IMR-90 (cell line): ENCODE measurements at regions not wholly inside any gene's neighbourhood (a gene's known extent, or its start where the extent isn't known, plus 50 kb on each side); places are given as distances from the start of the nearest gene placed in this dataset.

Experiments used
- ATAC-seq: fragments of 200-7000 bp; cut with Tn5 transposase; 2 replicates; pipeline ENCODE4 v1.9.1; 2020; ENCODE audit warnings: low read depth, mild to moderate bottlenecking, moderate library complexity
- BruUV-seq: library from RNA; stranded (reverse); fragments of 400-500 nt; replicated peaks from 2 replicates; lab custom pipeline; 2021; lab: Mats Ljungman, UMichigan
- CTCF ChIA-PET: fragments of 300-600 bp; formaldehyde crosslinking; extraction: SDS; loops from one replicate; lab custom pipeline; 2021; ENCODE audit warnings: antibody characterized with exemption; lab: Yijun Ruan, JAX
- POLR2A ChIA-PET: fragments of 300-600 bp; sonication (Branson Sonifier 250); formaldehyde crosslinking; loops from one replicate; lab custom pipeline; 2022; ENCODE audit warnings: antibody characterized with exemption; ENCODE audit not compliant: unreplicated experiment; lab: Charles Lee
- DNase-seq: peaks from one replicate; pipeline ENCODE4 v3.0.0; 2013
- H2AFZ ChIP-seq: replicated peaks from 2 replicates; pipeline ENCODE3; 2013; ENCODE audit warnings: low read length, mild to moderate bottlenecking; ENCODE audit not compliant: poor library complexity
- H2AK5ac ChIP-seq: 2 replicates; pipeline ENCODE4 v1.6.1; 2013; ENCODE audit warnings: low read depth, low read length, inconsistent platforms
- H2AK9ac ChIP-seq: replicated peaks from 2 replicates; pipeline ENCODE3; 2013; ENCODE audit warnings: mild to moderate bottlenecking, low read depth, low read length, moderate library complexity; ENCODE audit not compliant: poor library complexity
- H2BK120ac ChIP-seq: 2 replicates; pipeline ENCODE4 v1.6.1; 2013; ENCODE audit warnings: low read depth, low read length, inconsistent platforms
- H2BK15ac ChIP-seq: 3 replicates; pipeline ENCODE4 v1.6.1; 2013; ENCODE audit warnings: low read depth, low read length, inconsistent platforms
- H2BK20ac ChIP-seq: 2 replicates; pipeline ENCODE4 v1.6.1; 2013; ENCODE audit warnings: low read depth, mild to moderate bottlenecking, inconsistent platforms, low read length, moderate library complexity
- H2BK5ac ChIP-seq: 2 replicates; pipeline ENCODE4 v1.6.1; 2013; ENCODE audit warnings: mild to moderate bottlenecking, low read depth, low read length, inconsistent platforms; ENCODE audit not compliant: poor library complexity, severe bottlenecking
- H3K14ac ChIP-seq: replicated peaks from 2 replicates; pipeline ENCODE4 v1.6.1; 2013; ENCODE audit warnings: low read depth, low read length, inconsistent platforms
- H3K18ac ChIP-seq: 2 replicates; pipeline ENCODE4 v1.6.1; 2013; ENCODE audit warnings: low read depth, low read length, control low read depth
- H3K23ac ChIP-seq: 2 replicates; pipeline ENCODE4 v1.6.1; 2013; ENCODE audit warnings: low read depth, low read length, inconsistent platforms
- H3K27ac ChIP-seq: 2 replicates; pipeline ENCODE4 v1.5.1; 2013; ENCODE audit warnings: mild to moderate bottlenecking, control low read depth, low read length; ENCODE audit not compliant: insufficient read depth
- H3K27me3 ChIP-seq: 2 replicates; pipeline ENCODE4 v1.6.1; 2013; ENCODE audit warnings: low read length; ENCODE audit not compliant: control insufficient read depth, insufficient read depth
- H3K36me3 ChIP-seq: 2 replicates; pipeline ENCODE4 v1.6.1; 2013; ENCODE audit warnings: low read length, mixed read lengths; ENCODE audit not compliant: control insufficient read depth, insufficient read depth
- H3K4ac ChIP-seq: 2 replicates; pipeline ENCODE4 v1.6.1; 2013; ENCODE audit warnings: low read depth, low read length, inconsistent platforms
- H3K4me1 ChIP-seq: 2 replicates; pipeline ENCODE4 v1.6.1; 2013; ENCODE audit warnings: low read length, mixed read lengths; ENCODE audit not compliant: control insufficient read depth, insufficient read depth
- H3K4me2 ChIP-seq: 2 replicates; pipeline ENCODE4 v1.6.1; 2013; ENCODE audit warnings: low read depth, mild to moderate bottlenecking, control low read depth, low read length, moderate library complexity
- H3K4me3 ChIP-seq: 2 replicates; pipeline ENCODE4 v1.5.1; 2013; ENCODE audit warnings: low read depth, mild to moderate bottlenecking, control low read depth, low read length, moderate library complexity; ENCODE audit not compliant: insufficient read depth
- H3K56ac ChIP-seq: 2 replicates; pipeline ENCODE4 v1.6.1; 2013; ENCODE audit warnings: low read length, inconsistent platforms; ENCODE audit not compliant: insufficient read depth; ENCODE audit errors: extremely low read depth
- H3K79me1 ChIP-seq, 2 experiments: 2 replicates each; pipeline ENCODE4 v1.6.1; 2013; ENCODE audit warnings: low read length in 2 of 2, inconsistent platforms in 1 of 2, low read depth in 1 of 2
- H3K9ac ChIP-seq: 2 replicates; pipeline ENCODE4 v1.6.1; 2013; ENCODE audit warnings: low read depth, low read length, control low read depth
- H3K9me1 ChIP-seq: 2 replicates; pipeline ENCODE4 v1.6.1; 2013; ENCODE audit warnings: low read length, inconsistent platforms; ENCODE audit not compliant: insufficient read depth
- H3K9me3 ChIP-seq: 2 replicates; pipeline ENCODE4 v1.6.1; 2013; ENCODE audit warnings: low read length; ENCODE audit not compliant: control insufficient read depth, insufficient read depth
- H4K20me1 ChIP-seq: 2 replicates; pipeline ENCODE4 v1.6.1; 2013; ENCODE audit warnings: low read length, inconsistent platforms; ENCODE audit not compliant: insufficient read depth
- H4K5ac ChIP-seq: 2 replicates; pipeline ENCODE4 v1.6.1; 2013; ENCODE audit warnings: mild to moderate bottlenecking, low read depth, low read length, control low read depth
- H4K8ac ChIP-seq, 2 experiments: 2 replicates each; pipeline ENCODE4 v1.6.1; 2013; ENCODE audit warnings: low read depth in 2 of 2, low read length in 2 of 2, control low read depth in 1 of 2, inconsistent platforms in 1 of 2
- H4K91ac ChIP-seq: 2 replicates; pipeline ENCODE4 v1.6.1; 2013; ENCODE audit warnings: low read depth, low read length, inconsistent platforms; ENCODE audit not compliant: insufficient read depth
- CTCF ChIP-seq: conservative IDR thresholded peaks from 2 replicates; pipeline ENCODE4 v1.5.1; 2012; ENCODE audit warnings: mild to moderate bottlenecking, low read depth, low read length, improper control_type of control experiment
- ELK1 ChIP-seq: fragments of 150-350 bp; IDR thresholded peaks from 2 replicates; pipeline ENCODE4 v1.6.1; 2016; ENCODE audit warnings: low read depth, mild to moderate bottlenecking, low read length, moderate library complexity, borderline replicate concordance
- NFE2L2 ChIP-seq: fragments of 150-350 bp; IDR thresholded peaks from 2 replicates; pipeline ENCODE4 v1.6.1; 2016; ENCODE audit warnings: low read depth, mild to moderate bottlenecking, low read length
- RFX5 ChIP-seq: IDR thresholded peaks from 2 replicates; pipeline ENCODE4 v1.8.0; 2012; ENCODE audit warnings: low read depth, mild to moderate bottlenecking, low read length, moderate library complexity
- SMC3 ChIP-seq: fragments of 150-350 bp; IDR thresholded peaks from 2 replicates; pipeline ENCODE4 v1.6.1; 2016; ENCODE audit warnings: low read depth, mild to moderate bottlenecking, antibody characterized with exemption, low read length, moderate library complexity
- WGBS, 2 experiments: methylation state at CpG; one replicate each; pipeline versions ENCODE4 v1.1.5 to v1.1.7; 2013; ENCODE audit warnings: missing lambda C conversion rate in 2 of 2; ENCODE audit not compliant: insufficient read length in 1 of 2; ENCODE audit errors: extremely low coverage in 2 of 2; 5-methylcytosine and 5-hydroxymethylcytosine counted together
- dilution Hi-C: fragments of 300-500 bp; cut with HindIII; formaldehyde crosslinking; loops from one replicate; pipeline ENCODE4 v1.14.3; 2018; ENCODE audit warnings: low sequenced_read_pairs; ENCODE audit not compliant: unreplicated experiment
- in situ Hi-C: fragments of 300-500 bp; cut with MboI; formaldehyde crosslinking; loops from 3 replicates; pipeline ENCODE4 v1.14.3; 2019; ENCODE audit warnings: low sequenced_read_pairs, inconsistent platforms, mixed read lengths
- intact Hi-C: fragments of 100-400 bp; cut with micrococcal nuclease; formaldehyde crosslinking; loops from 2 replicates; pipeline ENCODE4 v1.10.0; 2022

GRCh38 chr10:84076540-84077195 is 62.6 kb upstream of the GHITM start:
- dilution Hi-C loops, result no loop called here
- CTCF ChIA-PET, result interaction anchor here (0.5 to 1.5 kb wide), 3 partner anchors 12 to 71 kb away, joined by 3 to 5 read pairs (median 3); no protein-coding TSS in a partner anchor
- peak overlapping the region; percentile 49; the same call in 1 of the 2 replicates for H3K4me2 ChIP-seq

More at GRCh38 chr10:84076540-84077195, 62.6 kb upstream of the GHITM start:
- DNase-seq (peak; percentile 18), ATAC-seq (peak; percentile 69)
- Histone ChIP-seq H3K56ac (no peak overlapping the region), H3K9me1 (no peaks in the 10 kb centered on the region), H2BK120ac (no peak overlapping the region), H3K9ac (no peak overlapping the region), H3K9me3 (no peaks in the 10 kb centered on the region), H4K8ac (no peak overlapping the region), H4K5ac (peak overlapping the region; percentile 43), H2AK9ac (no peak overlapping the region), H4K20me1 (no peaks in the 10 kb centered on the region), H3K36me3 (no peaks in the 10 kb centered on the region), H3K79me1 (no peaks in the 10 kb centered on the region), H2AK5ac (no peak overlapping the region), H2AFZ (no peak overlapping the region), H4K91ac (no peak overlapping the region), H3K27me3 (no peaks in the 10 kb centered on the region), H2BK15ac (no peak overlapping the region), H2BK20ac (no peak overlapping the region), H3K4me3 (no peak overlapping the region), H3K27ac (peak overlapping the region; percentile 59; the same call in 1 of the 2 replicates), H3K14ac (no peak overlapping the region), H3K23ac (no peak overlapping the region), H3K18ac (peak overlapping the region; percentile 33; the same call in 1 of the 2 replicates), H2BK5ac (peak overlapping the region; percentile 23), H3K4me1 (peaks cover 2% of the 10 kb centered on the region; the same call in 1 of the 2 replicates), H3K4ac (no peak overlapping the region)
- intact Hi-C loops, result no loop called here
- no TSS peak for BruUV-seq
- TF ChIP-seq CTCF (peak; percentile 44), ELK1 (no peak), RFX5 (no peak), NFE2L2 (no peak), SMC3 (no peak)
- in situ Hi-C loops, result no loop called here
- no CpG with 5 or more reads among the region's 4 CpGs for WGBS, 2 experiments
- POLR2A ChIA-PET, result no interaction called here
